Psoas muscle (tissue), 7 donors: ENCODE measurements at regions not wholly inside any gene's neighbourhood (a gene's known extent, or its start where the extent isn't known, plus 50 kb on each side); places are given as distances from the start of the nearest gene placed in this dataset.

Experiments used
- ATAC-seq, 4 donors: fragments of 200-7000 bp; cut with Tn5 transposase; one replicate each; pipeline ENCODE4 v1.9.1; 2020; ENCODE audit warnings: moderate library complexity in 3 of 4, mild to moderate bottlenecking in 2 of 4
- DNase-seq, 2 donors: peaks; one replicate each; pipeline ENCODE4 v3.0.0-alpha.2; 2020
- H3K27ac ChIP-seq: fragments of 200-600 bp; one replicate; pipeline ENCODE4 v1.8.0; 2022
- H3K27me3 ChIP-seq, 3 donors: fragments of 200-600 bp in 1 of 3; one replicate each; pipeline versions ENCODE4 v1.6.1 to v1.8.0; 2013 to 2022; ENCODE audit warnings: low read length in 2 of 3, mild to moderate bottlenecking in 2 of 3, moderate library complexity in 1 of 3; ENCODE audit not compliant: insufficient read depth in 3 of 3
- H3K36me3 ChIP-seq, 2 donors: fragments of 200-600 bp in 1 of 2; one replicate each; pipeline versions ENCODE4 v1.6.1 to v1.8.0; 2013 to 2022; ENCODE audit warnings: low read depth in 1 of 2, mild to moderate bottlenecking in 1 of 2, moderate library complexity in 1 of 2; ENCODE audit not compliant: insufficient read depth in 1 of 2
- H3K4me1 ChIP-seq: fragments of 200-600 bp; one replicate; pipeline ENCODE4 v1.8.0; 2022
- H3K4me3 ChIP-seq: fragments of 200-600 bp; one replicate; pipeline ENCODE4 v1.8.0; 2022; ENCODE audit warnings: mild to moderate bottlenecking
- H3K9me3 ChIP-seq: fragments of 200-600 bp; one replicate; pipeline ENCODE4 v1.8.0; 2022
- WGBS, 3 donors: extraction: QIAGEN DNeasy Blood & Tissue Kit; methylation state at CpG; one replicate each; pipeline versions ENCODE4 v1.1.6 to v1.1.7; 2013; 5-methylcytosine and 5-hydroxymethylcytosine counted together
- intact Hi-C, 2 donors: fragments of 100-400 bp; cut with DNase I; formaldehyde crosslinking; loops; one replicate each; pipeline versions ENCODE4 v1.11.0 to v1.14.2; 2022
- TF ChIP-seq, protein P1 (sequence below): fragments of 200-600 bp; IDR thresholded peaks from one replicate; pipeline ENCODE4 v1.8.0; 2022; ENCODE audit warnings: antibody characterized with exemption
- donor health status: healthy with polysubstance abuse.
- donor health status: DM: no; HTN: no; CAD: no; lungs with moderate emphysema.
- donor health status: Bipolar disorder and iron deficiency.
- donor health status: healthy.
- donor health status: DM: yes; HTN: yes; CAD: no.
- donor health status: DM: no; HTN: no; CAD: no.
- donor health status: DM: yes; HTN: yes; CAD: no.

DNA sequence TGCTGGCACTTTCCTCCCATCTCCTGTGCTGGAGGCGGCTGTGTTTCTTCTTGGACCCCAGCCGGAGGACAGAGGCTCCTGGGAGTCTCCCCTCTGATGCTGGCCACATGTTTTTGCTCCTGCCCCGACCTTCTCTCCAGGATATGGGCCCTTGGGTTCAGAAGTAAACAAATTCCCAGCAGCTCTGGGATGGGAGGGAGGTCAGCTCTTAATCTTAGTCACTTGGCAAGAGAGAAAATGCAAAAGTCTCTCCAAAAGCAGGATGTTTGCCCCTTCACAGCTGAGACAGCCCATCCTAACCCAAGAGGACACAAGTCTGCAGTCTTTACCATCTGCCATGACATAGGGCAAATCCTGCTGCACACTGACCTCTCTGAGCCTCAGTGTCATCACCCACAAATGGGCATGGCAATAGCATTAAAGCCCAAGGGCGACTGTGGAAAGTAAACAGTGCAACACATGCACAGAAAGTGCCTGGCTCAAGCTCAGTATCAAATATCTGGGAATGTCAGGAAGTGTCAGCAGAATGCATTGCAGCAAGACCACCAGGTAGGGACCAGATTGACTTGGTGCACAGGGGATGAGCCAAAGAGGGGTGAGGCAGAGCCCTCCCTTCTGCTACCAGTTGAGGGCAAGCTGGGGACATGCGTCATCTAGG, 117.0 kb upstream of the CXCL14 start:
- H3K27ac ChIP-seq = no peak overlapping the region
- H3K36me3 ChIP-seq = no peaks in the 10 kb centered on the region
- TF ChIP-seq, protein P1, sequence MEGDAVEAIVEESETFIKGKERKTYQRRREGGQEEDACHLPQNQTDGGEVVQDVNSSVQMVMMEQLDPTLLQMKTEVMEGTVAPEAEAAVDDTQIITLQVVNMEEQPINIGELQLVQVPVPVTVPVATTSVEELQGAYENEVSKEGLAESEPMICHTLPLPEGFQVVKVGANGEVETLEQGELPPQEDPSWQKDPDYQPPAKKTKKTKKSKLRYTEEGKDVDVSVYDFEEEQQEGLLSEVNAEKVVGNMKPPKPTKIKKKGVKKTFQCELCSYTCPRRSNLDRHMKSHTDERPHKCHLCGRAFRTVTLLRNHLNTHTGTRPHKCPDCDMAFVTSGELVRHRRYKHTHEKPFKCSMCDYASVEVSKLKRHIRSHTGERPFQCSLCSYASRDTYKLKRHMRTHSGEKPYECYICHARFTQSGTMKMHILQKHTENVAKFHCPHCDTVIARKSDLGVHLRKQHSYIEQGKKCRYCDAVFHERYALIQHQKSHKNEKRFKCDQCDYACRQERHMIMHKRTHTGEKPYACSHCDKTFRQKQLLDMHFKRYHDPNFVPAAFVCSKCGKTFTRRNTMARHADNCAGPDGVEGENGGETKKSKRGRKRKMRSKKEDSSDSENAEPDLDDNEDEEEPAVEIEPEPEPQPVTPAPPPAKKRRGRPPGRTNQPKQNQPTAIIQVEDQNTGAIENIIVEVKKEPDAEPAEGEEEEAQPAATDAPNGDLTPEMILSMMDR = no peak
- no peaks in the 10 kb centered on the region for H3K9me3 ChIP-seq
- peaks cover 0 to 2% (median 0%) of the 10 kb centered on the region in 3 donors for H3K27me3 ChIP-seq
- no peak overlapping the region for H3K4me3 ChIP-seq
- no peaks in the 10 kb centered on the region for H3K4me1 ChIP-seq
- ATAC-seq (no peak), DNase-seq (no peak)
- intact Hi-C loops = no loop called here
- WGBS, 3 donors = 41 to 46% (median 42%) methylated on average over 5 of the region's 5 CpGs

DNA sequence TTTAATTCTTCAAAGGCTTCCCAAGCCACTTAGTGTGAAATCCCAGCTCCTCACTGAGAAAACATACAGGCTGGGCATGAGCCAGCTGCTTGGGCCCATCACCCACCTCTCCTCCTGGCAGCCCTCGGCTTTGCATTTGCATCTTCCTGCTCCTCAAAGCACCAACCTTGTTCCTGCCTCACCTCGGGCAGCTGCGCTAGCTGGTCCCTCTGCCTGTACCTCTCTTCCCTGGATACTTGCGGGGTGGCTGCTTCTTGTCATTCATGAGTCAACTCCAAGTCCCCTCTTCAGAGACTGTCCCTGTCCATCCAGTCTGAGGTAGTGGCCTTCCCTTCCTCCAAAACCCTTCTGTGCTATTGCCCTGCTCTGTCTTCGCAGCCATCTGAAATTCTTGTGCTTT, 116.1 kb upstream of the CXCL14 start:
- DNase-seq (no peak), ATAC-seq (no peak)
- H3K9me3 ChIP-seq = no peaks in the 10 kb centered on the region
- no peaks in the 10 kb centered on the region for H3K36me3 ChIP-seq
- TF ChIP-seq, protein P1 = no peak
- H3K27me3 ChIP-seq = peaks cover 0 to 3% (median 0%) of the 10 kb centered on the region in 3 donors
- intact Hi-C loops = no loop called here
- WGBS, 3 donors = 79 to 91% (median 85%) methylated on average over 5 of the region's 5 CpGs
- H3K27ac ChIP-seq = no peak overlapping the region
- H3K4me3 ChIP-seq = no peak overlapping the region
- no peaks in the 10 kb centered on the region for H3K4me1 ChIP-seq

- Histone ChIP-seq H3K27me3 (peaks cover 0 to 3% (median 0%) of the 10 kb centered on the region in 3 donors), H3K36me3 (no peaks in the 10 kb centered on the region), H3K4me1 (no peaks in the 10 kb centered on the region), H3K4me3 (no peak overlapping the region), H3K9me3 (no peaks in the 10 kb centered on the region), H3K27ac (no peak overlapping the region)
- ATAC-seq (no peak), DNase-seq (no peak)
- intact Hi-C loops = no loop called here
- WGBS, 3 donors = 63 to 66% (median 64%) methylated on average over 9 of the region's 9 CpGs
- TF ChIP-seq, protein P1 = no peak
Measured at GRCh38 chr5:135694012-135694411, 115.2 kb upstream of the CXCL14 start.

- TF ChIP-seq, protein P1 = no peak
- Histone ChIP-seq H3K36me3 (no peaks in the 10 kb centered on the region), H3K27me3 (peaks cover 0 to 3% (median 0%) of the 10 kb centered on the region in 3 donors), H3K9me3 (no peaks in the 10 kb centered on the region), H3K4me3 (no peak overlapping the region), H3K27ac (no peak overlapping the region), H3K4me1 (no peaks in the 10 kb centered on the region)
- intact Hi-C loops = no loop called here
- DNase-seq = no peak
- 84 to 89% (median 85%) methylated on average over 8 of the region's 8 CpGs for WGBS, 3 donors
- ATAC-seq = no peak
Measured at GRCh38 chr5:135693371-135693955, 114.7 kb upstream of the CXCL14 start.
